Fibroblast of the aortic adventitia (primary cell): ENCODE measurements at regions not wholly inside any gene's neighbourhood (a gene's known extent, or its start where the extent isn't known, plus 50 kb on each side); places are given as distances from the start of the nearest gene placed in this dataset.

ENCODE experiments used
- DNase-seq: peaks from one replicate; pipeline ENCODE4 v3.0.0-alpha.2; 2010; ENCODE audit warnings: low read depth
- H3K4me3 ChIP-seq: 2 replicates; pipeline ENCODE4 v1.5.1; 2011; ENCODE audit warnings: low read depth, mild to moderate bottlenecking, control low read depth, low read length, moderate library complexity
- CTCF ChIP-seq: IDR thresholded peaks from 2 replicates; pipeline ENCODE4 v1.5.1; 2011; ENCODE audit warnings: mild to moderate bottlenecking, low read length, control low read depth, inconsistent platforms; ENCODE audit not compliant: insufficient read depth

DNA sequence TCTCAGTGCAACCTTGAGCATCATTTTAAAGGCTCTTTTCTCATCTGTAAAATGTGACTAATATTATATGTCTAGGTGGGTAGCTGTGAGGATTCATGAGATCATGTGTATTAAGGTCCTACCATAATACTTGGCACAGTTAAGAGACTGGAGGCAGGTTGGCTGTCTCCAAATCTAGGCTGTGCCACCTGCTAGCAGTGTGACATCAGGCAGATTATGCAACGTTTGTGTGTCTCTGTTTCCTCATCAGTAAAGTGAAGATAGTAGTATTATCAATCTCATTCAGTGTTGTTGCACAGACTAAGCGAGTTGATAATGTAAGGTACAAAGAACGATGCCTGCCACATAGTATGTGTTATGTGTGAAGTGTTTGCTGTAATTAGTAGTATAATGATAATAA, 227.4 kb downstream of the SAMD5 start:
- no peak overlapping the region for H3K4me3 ChIP-seq
- no peak for TF ChIP-seq CTCF
- DNase-seq: no peak

- TF ChIP-seq CTCF: no peak
- DNase-seq: no peak
- no peak overlapping the region for H3K4me3 ChIP-seq
Observed at GRCh38 chr6:147737115-147737514, 228.6 kb downstream of the SAMD5 start.

DNA sequence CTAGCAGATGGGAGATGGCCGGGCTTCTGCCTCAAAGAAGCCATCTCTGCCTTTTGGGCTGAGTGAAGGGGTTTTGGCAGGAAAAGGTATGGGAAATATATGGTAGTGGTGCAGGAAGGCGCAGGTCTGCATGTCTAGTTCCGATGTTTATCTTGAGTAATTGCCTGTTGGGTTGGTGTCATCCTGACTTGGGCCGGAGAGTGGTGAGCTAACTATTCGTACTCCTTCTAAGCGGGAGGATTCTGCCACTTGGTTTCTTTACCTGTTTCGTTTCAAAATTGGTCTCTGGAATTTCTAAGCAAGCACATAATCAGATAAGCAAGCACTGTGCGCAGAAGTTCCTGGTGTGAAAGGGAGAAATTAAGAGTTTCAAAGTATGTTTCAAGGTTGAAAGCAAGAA, 229.6 kb downstream of the SAMD5 start:
- no peak for DNase-seq
- no peak overlapping the region for H3K4me3 ChIP-seq
- TF ChIP-seq CTCF: no peak

DNA sequence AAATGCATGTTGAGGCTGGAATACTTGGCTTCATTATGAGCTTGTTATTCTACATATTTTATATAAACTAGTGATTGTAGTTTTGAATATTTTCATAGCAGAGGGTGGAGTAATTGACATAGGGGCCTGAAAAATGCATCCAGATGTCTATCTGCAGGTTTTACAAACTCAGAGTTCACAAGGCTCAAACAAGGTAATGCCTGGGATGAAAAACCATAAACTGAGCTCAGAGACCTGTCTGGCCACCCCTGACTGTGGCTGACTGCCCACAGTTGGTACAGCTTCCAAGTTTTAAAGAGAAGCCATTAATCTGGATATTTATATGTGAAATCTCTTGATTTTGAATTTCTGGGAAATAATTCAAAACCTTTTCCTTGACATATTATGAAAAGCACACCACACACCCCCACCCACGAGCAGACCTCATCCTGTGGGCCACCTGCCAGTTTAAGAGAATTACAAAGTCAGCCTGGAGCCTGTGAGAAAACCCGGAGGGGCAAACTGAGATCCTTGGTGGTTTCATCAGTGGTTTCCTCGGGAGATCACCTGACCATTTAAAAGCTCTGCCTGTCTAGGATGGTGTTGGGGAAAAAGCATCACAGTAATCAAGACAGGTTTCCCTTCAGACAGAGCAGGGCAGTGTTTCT, 230.1 kb downstream of the SAMD5 start:
- TF ChIP-seq CTCF: no peak
- H3K4me3 ChIP-seq: no peak overlapping the region
- no peak for DNase-seq

- no peak for TF ChIP-seq CTCF
Observed at GRCh38 chr6:147740326-147740725, 231.8 kb downstream of the SAMD5 start.

DNA sequence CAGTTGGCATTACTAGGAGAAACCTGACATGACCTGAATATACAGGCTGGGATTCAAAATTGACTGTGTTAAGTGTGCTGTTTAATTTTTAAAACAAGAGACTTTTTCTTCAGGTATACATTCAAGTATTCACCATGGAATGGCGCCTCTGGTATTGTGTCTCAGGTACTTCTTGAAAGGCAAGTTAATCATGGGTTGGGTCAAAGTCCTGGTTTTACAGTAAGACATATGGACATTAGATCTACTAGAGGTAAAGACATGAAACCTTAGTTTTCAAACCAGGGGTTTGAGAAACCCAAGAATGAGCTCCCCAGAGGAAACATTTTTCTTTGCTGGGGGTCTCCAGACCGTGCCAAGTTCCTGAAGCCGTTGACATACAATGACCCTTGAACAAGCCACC, 232.4 kb downstream of the SAMD5 start:
- no peak overlapping the region for H3K4me3 ChIP-seq
- no peak for TF ChIP-seq CTCF
- no peak for DNase-seq

More at GRCh38 chr6:147740326-147740725, 231.8 kb downstream of the SAMD5 start:
- no peak for DNase-seq
- no peak overlapping the region for H3K4me3 ChIP-seq

DNA sequence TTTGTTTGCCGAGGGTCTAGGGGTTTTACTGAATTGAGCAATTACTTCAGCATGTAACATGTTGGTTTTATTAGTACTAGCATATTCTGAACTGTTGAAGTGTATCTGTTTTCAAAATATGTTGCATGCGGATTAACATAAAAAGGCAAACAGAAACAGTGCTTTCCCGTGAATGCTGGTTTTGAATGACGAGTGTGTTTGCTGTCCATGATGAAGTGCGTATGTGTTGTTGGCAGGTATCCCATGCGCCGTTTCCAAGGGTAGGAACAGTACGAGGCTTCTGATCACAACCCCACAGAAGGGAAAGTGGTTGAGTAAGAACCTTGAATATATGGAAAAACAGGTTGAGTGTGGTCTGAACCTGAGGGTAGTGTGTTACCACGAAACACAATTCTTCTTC, 232.9 kb downstream of the SAMD5 start:
- DNase-seq: no peak
- H3K4me3 ChIP-seq: no peak overlapping the region
- no peak for TF ChIP-seq CTCF
